Retinal pigment epithelial cell (primary cell): ENCODE measurements at regions not wholly inside any gene's neighbourhood (a gene's known extent, or its start where the extent isn't known, plus 50 kb on each side); places are given as distances from the start of the nearest gene placed in this dataset.
A peak's percentile ranks its signal among the peaks of the same experiment; 100 is the strongest.
"Not testable (repeated sequence)": the region's sequence is repeated elsewhere in the genome, so short reads cannot be mapped to it uniquely, and the experiment has no call there.

Source experiments
- DNase-seq: peaks from one replicate; pipeline ENCODE4 v3.0.0-alpha.2; 2010; ENCODE audit warnings: low read depth
- H3K4me3 ChIP-seq: 2 replicates; pipeline ENCODE4 v1.5.1; 2011; ENCODE audit warnings: mild to moderate bottlenecking, low read length, control low read depth, moderate library complexity
- CTCF ChIP-seq: conservative IDR thresholded peaks from 2 replicates; pipeline ENCODE4 v1.5.1; 2011; ENCODE audit warnings: low read depth, low read length, control low read depth, inconsistent platforms

- no peak for TF ChIP-seq CTCF
- DNase-seq: peak; percentile 72
Measured at GRCh38 chr5:120139039-120139438, 325.1 kb upstream of the PRR16 start.

DNA sequence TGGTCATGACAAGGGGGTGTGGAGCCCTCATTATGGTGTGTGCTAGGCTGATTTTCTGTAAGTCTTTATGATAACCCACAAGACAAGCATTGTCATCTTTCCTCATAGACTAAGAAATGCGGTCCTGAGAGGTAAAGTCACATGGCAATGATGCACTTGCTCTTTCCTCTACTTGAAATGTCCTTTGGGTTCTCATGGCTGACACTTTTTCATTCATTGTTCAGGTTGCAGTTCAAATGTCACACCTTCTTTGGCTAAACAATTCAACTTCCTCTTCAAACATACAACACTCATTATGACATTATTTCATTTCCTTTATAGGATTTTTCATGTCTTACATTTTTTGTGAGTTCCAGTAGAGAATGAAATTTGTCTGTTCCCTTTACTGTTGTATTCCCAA, 323.6 kb upstream of the PRR16 start:
- TF ChIP-seq CTCF: no peak
- H3K4me3 ChIP-seq: no peak overlapping the region
- DNase-seq: no peak

More at GRCh38 chr5:120139039-120139438, 325.1 kb upstream of the PRR16 start:
- no peak overlapping the region for H3K4me3 ChIP-seq

DNA sequence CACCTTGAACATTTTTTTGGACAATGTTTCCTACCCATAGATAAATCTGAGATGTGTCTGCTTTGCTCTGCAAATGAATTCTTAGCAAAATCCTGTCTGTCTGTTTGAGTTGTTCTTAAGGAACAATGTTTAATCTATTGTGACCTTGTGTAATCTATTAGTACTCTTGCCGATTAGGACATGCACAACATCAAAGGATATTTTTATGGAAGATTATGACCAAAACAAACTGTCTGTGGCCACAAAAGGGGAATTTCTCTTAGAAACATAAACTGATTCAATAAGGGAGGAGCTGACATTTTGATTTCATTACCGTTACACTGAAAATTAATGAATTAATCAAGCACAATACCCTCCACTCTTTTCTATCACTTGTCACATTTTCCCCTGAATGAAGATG, 323.0 kb upstream of the PRR16 start:
- no peak for TF ChIP-seq CTCF
- DNase-seq: no peak
- H3K4me3 ChIP-seq: no peak overlapping the region

DNA sequence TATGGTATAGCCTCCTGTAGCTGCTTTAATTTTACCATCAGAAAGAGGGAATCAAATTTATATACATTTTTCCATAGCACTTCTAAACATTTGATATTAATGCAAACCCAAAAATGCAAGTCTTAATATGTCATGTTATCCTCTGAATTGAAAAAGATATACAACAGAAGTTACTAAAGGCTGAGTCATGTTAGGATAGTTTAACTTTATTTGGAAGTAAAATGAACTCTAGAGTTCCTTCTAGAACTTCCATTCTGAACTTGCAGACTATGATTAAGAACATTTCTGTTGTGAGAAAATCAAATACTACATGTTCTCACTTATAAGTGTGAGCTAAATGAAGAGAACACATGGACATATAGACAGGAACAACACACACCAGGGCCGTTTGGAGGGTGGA, 317.3 kb upstream of the PRR16 start:
- no peak for DNase-seq
- TF ChIP-seq CTCF: no peak
- H3K4me3 ChIP-seq: no peak overlapping the region

DNA sequence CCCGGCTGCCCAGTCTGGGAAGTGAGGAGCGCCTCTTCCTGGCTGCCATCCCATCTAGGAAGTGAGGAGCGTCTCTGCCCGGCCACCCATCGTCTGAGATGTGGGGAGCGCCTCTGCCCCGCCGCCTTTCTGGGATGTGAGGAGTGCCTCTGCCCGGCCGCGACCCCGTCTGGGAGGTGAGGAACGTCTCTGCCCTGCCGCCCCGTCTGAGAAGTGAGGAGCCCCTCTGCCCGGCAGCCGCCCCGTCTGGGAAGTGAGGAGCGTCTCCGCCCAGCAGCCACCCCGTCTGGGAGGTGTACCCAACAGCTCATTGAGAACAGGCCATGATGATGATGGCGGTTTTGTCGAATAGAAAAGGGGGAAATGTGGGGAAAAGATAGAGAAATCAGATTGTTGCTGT, 316.2 kb upstream of the PRR16 start:
- not testable (repeated sequence) for DNase-seq, H3K4me3 ChIP-seq

DNA sequence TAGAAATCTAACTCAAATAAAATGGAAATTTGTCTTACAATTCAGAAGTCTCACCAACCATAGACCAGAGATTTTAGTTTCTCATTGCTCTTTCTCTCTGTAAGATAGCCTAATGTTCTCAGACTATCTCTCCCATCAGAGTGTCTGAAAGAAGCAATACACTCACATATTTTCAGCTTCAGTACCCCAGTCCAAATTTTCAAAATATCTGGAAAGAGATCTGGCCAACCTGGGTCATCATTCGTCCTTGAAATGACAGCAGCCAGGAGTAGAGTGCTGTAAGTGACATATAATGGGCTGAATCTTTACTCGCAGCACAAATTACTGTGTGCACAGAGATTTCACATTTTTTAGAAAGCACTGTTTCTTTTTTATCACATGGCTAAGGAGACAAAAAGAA, 313.3 kb upstream of the PRR16 start:
- H3K4me3 ChIP-seq: no peak overlapping the region
- DNase-seq: no peak
- TF ChIP-seq CTCF: no peak

DNA sequence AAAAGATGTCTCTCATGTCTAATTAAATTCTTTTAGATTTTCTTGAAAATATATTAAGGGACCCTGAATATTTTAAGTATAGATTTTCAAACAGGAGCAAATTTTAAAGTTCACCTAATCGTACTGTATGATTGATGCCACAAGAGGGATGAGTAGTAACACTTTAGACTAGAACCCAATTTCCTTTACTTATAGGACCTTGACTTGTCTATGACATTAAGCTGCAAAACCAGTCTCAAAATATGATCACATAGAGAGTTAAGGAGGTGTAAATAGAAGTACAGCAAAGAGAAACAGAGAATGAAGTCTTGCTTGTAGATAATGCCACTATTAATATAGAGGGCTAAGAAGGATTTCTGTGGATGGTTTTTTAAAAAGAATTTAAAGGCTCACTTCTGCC, 312.9 kb upstream of the PRR16 start:
- no peak for TF ChIP-seq CTCF
- no peak overlapping the region for H3K4me3 ChIP-seq
- DNase-seq: no peak

DNA sequence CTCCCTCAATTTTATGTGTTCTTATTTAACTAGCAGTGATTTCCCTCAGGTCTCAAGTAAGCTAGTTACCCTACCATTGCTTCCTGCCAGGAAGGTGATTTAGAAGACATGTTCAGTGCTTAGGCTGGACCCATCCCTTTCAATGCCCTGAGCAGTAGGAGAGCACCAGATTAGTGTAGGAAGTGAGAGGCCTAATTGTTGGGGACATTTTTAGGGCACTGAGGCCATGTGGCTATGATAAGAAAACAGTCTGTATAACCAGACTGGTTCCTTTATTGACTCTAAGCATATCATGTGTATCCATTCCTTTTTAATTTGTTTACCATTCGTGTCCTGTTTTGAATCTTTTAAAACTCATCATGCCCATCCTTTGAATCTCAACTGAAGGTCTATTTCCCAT, 312.3 kb upstream of the PRR16 start:
- TF ChIP-seq CTCF: no peak
- DNase-seq: no peak
- no peak overlapping the region for H3K4me3 ChIP-seq
